Peyer's patch (tissue), 4 donors: ENCODE measurements at regions not wholly inside any gene's neighbourhood (a gene's known extent, or its start where the extent isn't known, plus 50 kb on each side); places are given as distances from the start of the nearest gene placed in this dataset.

ENCODE experiments used
- CTCF ChIP-seq, 6 experiments: fragments of 450-650 bp in 4 of 6; fragments of 200-600 bp in 2 of 6; sonication (generic) in 1 of 6; IDR thresholded peaks; one replicate each; pipeline ENCODE4 v1.5.1; 2017 to 2019; ENCODE audit warnings: antibody characterized with exemption in 6 of 6, mild to moderate bottlenecking in 3 of 6, moderate library complexity in 1 of 6
- POLR2A ChIP-seq, 2 donors: fragments of 450-650 bp; IDR thresholded peaks; one replicate each; pipeline ENCODE4 v1.5.1; 2017; ENCODE audit warnings: antibody characterized with exemption in 2 of 2, mild to moderate bottlenecking in 2 of 2, moderate library complexity in 2 of 2

GRCh38 chr15:97027772-97028171, 697.3 kb downstream of the NR2F2 start:
- no peak for TF ChIP-seq CTCF (IDR thresholded peaks at IDR 0.05)
- no peak for TF ChIP-seq POLR2A (IDR thresholded peaks at IDR 0.05)
